Ishikawa (cell line): ENCODE measurements at regions not wholly inside any gene's neighbourhood (a gene's known extent, or its start where the extent isn't known, plus 50 kb on each side); places are given as distances from the start of the nearest gene placed in this dataset.

Experiments used
- CEBPB ChIP-seq: IDR thresholded peaks from 2 replicates; pipeline ENCODE4 v1.6.1; 2012
- CREB1 ChIP-seq: IDR thresholded peaks from 2 replicates; pipeline ENCODE4 v1.6.1; 2012; ENCODE audit warnings: low read depth
- EP300 ChIP-seq: IDR thresholded peaks from 2 replicates; pipeline ENCODE4 v1.6.1; 2012; ENCODE audit warnings: borderline replicate concordance
- NFIC ChIP-seq: IDR thresholded peaks from 2 replicates; pipeline ENCODE4 v1.6.1; 2012
- RAD21 ChIP-seq: IDR thresholded peaks from 2 replicates; pipeline ENCODE4 v1.6.1; 2012; ENCODE audit warnings: low read depth
- TCF12 ChIP-seq: IDR thresholded peaks from 2 replicates; pipeline ENCODE4 v1.6.1; 2012; ENCODE audit warnings: low read depth
- TEAD4 ChIP-seq: IDR thresholded peaks from 2 replicates; pipeline ENCODE4 v1.6.1; 2012
- YY1 ChIP-seq: IDR thresholded peaks from 2 replicates; pipeline ENCODE4 v1.6.1; 2012; ENCODE audit warnings: low read depth
- ZBTB7A ChIP-seq: IDR thresholded peaks from 2 replicates; pipeline ENCODE4 v1.6.1; 2012; ENCODE audit warnings: low read depth
- TF ChIP-seq, protein P1 (sequence below): IDR thresholded peaks from 2 replicates; pipeline ENCODE4 v1.6.1; 2012
- TF ChIP-seq, protein P2 (sequence below): IDR thresholded peaks from 2 replicates; pipeline ENCODE4 v1.6.1; 2012; ENCODE audit warnings: low read depth, mild to moderate bottlenecking

DNA sequence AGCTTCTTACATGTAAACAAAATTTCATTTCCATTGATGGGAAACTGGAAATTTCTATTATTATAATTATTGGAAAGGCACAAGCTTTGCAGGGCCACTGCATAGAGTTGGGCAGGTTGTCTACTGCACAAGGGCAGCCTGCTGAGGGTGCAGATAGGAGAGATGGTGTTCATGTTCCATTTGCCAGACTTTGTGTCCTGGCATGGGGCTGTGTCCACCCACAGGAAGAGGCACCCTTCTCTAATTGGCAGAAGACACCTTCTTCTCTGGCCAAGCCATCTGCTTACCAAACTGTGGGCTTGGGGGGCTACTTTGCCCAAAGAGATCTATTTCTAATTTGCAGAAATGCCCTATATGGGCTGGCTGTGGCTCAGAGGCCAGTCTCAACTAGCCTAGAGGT is 140.7 kb downstream of the GATB start:
- no peak for TF ChIP-seq EP300
- TF ChIP-seq RAD21: no peak
- TF ChIP-seq, protein P1, sequence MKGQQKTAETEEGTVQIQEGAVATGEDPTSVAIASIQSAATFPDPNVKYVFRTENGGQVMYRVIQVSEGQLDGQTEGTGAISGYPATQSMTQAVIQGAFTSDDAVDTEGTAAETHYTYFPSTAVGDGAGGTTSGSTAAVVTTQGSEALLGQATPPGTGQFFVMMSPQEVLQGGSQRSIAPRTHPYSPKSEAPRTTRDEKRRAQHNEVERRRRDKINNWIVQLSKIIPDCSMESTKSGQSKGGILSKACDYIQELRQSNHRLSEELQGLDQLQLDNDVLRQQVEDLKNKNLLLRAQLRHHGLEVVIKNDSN: no peak
- no peak for TF ChIP-seq TEAD4
- no peak for TF ChIP-seq YY1
- no peak for TF ChIP-seq NFIC
- no peak for TF ChIP-seq TCF12
- no peak for TF ChIP-seq CREB1
- TF ChIP-seq ZBTB7A: no peak
- TF ChIP-seq, protein P2, sequence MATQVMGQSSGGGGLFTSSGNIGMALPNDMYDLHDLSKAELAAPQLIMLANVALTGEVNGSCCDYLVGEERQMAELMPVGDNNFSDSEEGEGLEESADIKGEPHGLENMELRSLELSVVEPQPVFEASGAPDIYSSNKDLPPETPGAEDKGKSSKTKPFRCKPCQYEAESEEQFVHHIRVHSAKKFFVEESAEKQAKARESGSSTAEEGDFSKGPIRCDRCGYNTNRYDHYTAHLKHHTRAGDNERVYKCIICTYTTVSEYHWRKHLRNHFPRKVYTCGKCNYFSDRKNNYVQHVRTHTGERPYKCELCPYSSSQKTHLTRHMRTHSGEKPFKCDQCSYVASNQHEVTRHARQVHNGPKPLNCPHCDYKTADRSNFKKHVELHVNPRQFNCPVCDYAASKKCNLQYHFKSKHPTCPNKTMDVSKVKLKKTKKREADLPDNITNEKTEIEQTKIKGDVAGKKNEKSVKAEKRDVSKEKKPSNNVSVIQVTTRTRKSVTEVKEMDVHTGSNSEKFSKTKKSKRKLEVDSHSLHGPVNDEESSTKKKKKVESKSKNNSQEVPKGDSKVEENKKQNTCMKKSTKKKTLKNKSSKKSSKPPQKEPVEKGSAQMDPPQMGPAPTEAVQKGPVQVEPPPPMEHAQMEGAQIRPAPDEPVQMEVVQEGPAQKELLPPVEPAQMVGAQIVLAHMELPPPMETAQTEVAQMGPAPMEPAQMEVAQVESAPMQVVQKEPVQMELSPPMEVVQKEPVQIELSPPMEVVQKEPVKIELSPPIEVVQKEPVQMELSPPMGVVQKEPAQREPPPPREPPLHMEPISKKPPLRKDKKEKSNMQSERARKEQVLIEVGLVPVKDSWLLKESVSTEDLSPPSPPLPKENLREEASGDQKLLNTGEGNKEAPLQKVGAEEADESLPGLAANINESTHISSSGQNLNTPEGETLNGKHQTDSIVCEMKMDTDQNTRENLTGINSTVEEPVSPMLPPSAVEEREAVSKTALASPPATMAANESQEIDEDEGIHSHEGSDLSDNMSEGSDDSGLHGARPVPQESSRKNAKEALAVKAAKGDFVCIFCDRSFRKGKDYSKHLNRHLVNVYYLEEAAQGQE: no peak
- TF ChIP-seq CEBPB: no peak
